SK-N-SH treated with all-trans-retinoic acid at 6 μM for 48 hours (cell line): ENCODE measurements at regions not wholly inside any gene's neighbourhood (a gene's known extent, or its start where the extent isn't known, plus 50 kb on each side); places are given as distances from the start of the nearest gene placed in this dataset.

Source experiments
- BACH2 ChIP-seq: fragments of 250-450 bp; sonication (Bioruptor Pico); IDR thresholded peaks from 2 replicates; pipeline ENCODE4 v1.9.0; 2021; ENCODE audit warnings: mild to moderate bottlenecking, borderline replicate concordance
- TCF4 ChIP-seq: fragments of 250-450 bp; sonication (Bioruptor Pico); IDR thresholded peaks from 2 replicates; pipeline ENCODE4 v1.8.0; 2021; ENCODE audit warnings: mild to moderate bottlenecking, moderate library complexity, borderline replicate concordance
- ZFP30 ChIP-seq: fragments of 450-650 bp; formaldehyde crosslinking; IDR thresholded peaks from 2 replicates; pipeline ENCODE4 v1.5.0; 2022; ENCODE audit warnings: mild to moderate bottlenecking, moderate library complexity
- TF ChIP-seq, protein P1 (sequence below): fragments of 250-450 bp; sonication (Bioruptor Pico); IDR thresholded peaks from 2 replicates; pipeline ENCODE4 v1.8.0; 2020; ENCODE audit warnings: mild to moderate bottlenecking, moderate library complexity, borderline replicate concordance

DNA sequence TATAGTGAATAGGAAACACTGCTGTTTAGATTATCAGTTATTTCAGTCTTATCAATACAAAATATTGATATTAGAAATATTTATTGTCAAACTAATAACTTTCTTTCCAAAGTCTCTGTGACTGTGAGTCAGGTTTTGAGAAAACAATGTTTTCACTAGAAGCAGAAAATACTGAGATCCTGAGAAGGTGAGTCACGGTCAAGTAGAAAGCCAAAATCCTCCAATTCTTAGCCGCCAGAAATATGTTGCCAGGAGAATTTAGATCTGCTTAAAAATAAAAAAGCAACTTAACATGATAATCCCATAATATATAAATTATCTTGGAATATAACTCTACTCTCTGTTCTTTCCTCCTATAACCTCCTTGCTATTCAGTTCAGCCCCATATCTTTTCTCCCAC, 181.9 kb upstream of the NRXN1 start:
- TF ChIP-seq TCF4 (CRISPR knock-in tag) (no peak), BACH2 (CRISPR knock-in tag) (no peak), ZFP30 (CRISPR knock-in tag) (no peak)
- TF ChIP-seq, protein P1, sequence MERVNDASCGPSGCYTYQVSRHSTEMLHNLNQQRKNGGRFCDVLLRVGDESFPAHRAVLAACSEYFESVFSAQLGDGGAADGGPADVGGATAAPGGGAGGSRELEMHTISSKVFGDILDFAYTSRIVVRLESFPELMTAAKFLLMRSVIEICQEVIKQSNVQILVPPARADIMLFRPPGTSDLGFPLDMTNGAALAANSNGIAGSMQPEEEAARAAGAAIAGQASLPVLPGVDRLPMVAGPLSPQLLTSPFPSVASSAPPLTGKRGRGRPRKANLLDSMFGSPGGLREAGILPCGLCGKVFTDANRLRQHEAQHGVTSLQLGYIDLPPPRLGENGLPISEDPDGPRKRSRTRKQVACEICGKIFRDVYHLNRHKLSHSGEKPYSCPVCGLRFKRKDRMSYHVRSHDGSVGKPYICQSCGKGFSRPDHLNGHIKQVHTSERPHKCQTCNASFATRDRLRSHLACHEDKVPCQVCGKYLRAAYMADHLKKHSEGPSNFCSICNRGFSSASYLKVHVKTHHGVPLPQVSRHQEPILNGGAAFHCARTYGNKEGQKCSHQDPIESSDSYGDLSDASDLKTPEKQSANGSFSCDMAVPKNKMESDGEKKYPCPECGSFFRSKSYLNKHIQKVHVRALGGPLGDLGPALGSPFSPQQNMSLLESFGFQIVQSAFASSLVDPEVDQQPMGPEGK, result no peak
